ENCODE measurements at regions not wholly inside any gene's neighbourhood (a gene's known extent, or its start where the extent isn't known, plus 50 kb on each side); places are given as distances from the start of the nearest gene placed in this dataset.
A peak's percentile ranks its signal among the peaks of the same experiment; 100 is the strongest.

DNA sequence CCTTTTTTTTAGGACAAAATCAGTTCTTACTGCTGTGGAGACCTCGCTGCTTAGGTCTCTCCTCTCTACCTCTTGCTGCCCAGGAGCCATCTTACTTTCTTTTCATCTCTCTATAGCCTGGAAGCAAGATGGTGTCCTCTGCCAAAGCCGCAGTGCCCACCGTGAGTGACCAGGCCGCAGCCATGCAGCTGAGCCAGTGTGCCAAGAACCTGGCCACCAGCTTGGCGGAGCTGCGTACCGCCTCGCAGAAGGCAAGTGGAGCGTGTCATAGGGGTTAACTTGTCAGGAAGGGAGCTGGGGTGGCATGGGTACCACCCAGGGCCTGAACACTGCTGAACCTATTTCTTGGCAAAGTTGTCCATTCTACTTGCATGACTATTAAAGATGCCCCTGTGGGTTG lies 320.3 kb upstream of the TPM1 start:
- no peak for DNase-seq

- no peak for DNase-seq
These were observed 316.1 kb upstream of the TPM1 start for GRCh38 chr15:62726461-62726860.

DNA sequence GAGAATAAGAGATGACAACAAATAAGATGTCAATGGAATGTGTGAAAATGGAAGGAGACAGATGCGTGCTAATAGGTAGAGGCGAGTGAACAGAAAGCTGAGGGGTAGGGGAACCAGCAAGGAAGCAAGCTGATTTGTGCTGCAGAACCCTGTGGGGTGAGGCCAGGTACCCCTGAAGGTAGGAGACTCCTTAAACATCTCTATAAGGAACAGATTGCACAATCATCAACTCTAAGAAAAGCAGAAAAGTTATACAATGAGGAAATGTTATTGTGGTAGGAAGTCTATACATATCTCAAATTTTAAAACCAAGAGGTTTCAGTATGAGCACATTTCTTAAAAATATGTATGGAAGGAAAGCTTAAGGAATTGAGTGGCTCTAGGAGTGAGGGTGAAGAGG lies 315.0 kb upstream of the TPM1 start:
- no peak for DNase-seq

DNA sequence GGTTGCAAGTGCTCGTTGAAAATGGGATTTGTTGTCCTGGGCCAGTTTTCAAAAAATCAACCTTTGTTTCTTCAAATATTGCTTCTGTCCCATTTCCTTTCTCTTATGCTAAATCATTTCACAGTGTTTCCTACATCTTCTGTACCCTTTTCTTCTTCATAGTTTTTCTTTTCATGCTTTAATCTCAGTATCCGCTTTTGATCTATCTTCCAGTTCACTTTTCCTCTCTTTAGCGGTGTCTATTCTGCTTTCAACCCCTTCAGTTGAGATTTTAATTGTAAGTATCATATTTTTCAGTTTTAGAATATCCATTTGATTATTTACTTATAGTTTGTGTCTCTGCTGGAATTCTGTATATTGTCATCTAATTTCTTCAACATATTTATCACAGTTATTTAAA lies 311.7 kb upstream of the TPM1 start:
- no peak for DNase-seq

- DNase-seq: no peak
These were observed 310.5 kb upstream of the TPM1 start for GRCh38 chr15:62732078-62732477.

GRCh38 chr15:62734706-62735105 lies 307.8 kb upstream of the TPM1 start:
- DNase-seq: no peak

DNA sequence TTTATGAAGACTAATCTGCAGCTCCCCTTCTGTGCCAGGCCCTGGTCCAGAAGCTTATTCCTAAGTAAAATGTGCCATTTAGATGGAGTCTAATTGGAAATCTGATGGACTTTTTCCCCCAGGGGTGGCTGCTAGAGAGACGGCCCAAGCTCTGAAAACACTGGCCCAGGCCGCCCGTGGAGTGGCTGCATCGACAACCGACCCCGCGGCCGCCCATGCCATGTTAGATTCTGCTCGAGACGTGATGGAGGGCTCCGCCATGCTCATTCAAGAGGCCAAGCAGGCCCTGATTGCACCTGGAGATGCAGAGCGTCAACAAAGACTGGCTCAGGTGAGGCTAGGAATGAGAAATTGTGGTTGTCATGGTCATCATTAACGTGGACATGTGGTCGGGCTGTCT lies 305.8 kb upstream of the TPM1 start:
- DNase-seq: no peak

GRCh38 chr15:62737551-62737950 lies 305.0 kb upstream of the TPM1 start:
- DNase-seq: no peak

DNA sequence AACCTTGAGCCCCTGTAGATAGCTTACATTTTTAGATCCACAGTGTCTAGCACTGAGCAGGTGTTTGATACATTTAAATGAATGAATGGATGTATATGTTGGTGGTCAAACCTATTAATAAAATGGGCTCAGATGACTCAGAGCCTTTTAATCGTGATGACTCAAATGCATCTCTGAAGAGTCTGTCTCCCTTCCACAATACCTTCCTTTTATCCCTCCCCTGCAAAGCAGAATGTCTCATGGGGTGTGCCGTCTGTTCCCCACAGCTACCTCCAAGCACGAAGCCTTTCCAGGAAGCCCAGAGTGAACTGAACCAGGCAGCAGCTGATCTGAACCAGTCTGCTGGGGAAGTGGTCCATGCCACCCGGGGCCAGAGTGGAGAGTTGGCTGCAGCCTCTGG lies 303.5 kb upstream of the TPM1 start:
- no peak for DNase-seq

DNA sequence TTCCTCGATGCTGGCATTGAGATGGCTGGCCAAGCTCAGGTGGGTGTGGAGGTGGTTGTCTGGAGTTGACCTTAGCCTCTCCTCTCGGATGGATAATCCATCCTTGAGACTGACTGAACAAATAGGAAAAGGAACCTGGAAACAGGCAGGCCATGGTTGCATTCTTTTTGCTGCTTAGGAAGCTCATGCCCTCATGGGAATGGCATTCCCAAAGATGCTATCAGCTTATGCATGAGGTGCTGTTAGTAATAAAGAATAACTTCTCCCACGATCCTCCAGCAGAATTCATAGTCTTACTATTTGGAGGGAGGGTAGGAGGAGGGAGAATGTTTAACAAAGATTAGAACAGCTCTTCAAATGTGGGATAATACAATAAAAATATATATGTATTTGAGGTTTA lies 303.0 kb upstream of the TPM1 start:
- DNase-seq: no peak

GRCh38 chr15:62740141-62741004 lies 302.2 kb upstream of the TPM1 start:
- DNase-seq: no peak

DNA sequence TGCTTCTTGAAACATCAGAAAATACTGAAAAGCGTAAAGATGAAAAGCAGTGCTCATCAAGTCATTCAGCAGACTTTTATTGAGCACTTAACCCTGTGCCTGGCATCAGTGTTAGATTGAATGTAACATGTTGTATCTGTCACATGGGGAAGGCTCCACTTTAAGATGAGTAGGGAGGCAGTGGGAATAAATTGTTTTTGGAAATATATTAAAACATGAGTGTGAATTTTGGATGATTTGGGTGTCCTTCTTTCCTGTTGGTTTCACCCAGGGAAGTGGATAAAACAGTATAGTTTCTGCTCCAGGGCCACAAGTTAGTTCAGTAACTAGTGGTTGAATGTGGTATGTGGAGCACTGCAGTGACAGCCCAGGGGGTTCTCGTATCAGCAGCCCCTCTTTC lies 301.4 kb upstream of the TPM1 start:
- DNase-seq: no peak

GRCh38 chr15:62742409-62743171 lies 300.0 kb upstream of the TPM1 start:
- DNase-seq: peak; percentile 42

GRCh38 chr15:62745621-62746225 lies 296.8 kb upstream of the TPM1 start:
- no peak for DNase-seq

DNA sequence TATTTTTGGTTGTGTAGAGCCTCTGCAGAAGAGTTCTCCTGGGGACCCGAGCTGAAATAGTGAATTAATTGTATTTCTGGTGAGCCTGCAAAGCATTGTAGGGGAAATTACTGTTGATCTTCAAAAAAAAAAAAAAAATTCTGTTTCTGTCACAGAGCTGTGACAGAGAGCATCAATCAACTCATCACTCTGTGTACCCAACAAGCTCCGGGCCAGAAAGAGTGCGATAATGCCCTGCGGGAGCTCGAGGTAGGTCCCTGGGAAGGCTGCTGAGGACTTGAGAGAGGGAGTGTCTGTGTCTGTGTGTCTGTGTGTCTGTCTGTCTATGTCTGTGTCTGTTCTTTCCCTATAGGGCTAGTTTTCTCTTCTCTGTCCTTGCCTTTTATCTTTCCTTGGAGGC lies 294.4 kb upstream of the TPM1 start:
- DNase-seq: no peak

DNA sequence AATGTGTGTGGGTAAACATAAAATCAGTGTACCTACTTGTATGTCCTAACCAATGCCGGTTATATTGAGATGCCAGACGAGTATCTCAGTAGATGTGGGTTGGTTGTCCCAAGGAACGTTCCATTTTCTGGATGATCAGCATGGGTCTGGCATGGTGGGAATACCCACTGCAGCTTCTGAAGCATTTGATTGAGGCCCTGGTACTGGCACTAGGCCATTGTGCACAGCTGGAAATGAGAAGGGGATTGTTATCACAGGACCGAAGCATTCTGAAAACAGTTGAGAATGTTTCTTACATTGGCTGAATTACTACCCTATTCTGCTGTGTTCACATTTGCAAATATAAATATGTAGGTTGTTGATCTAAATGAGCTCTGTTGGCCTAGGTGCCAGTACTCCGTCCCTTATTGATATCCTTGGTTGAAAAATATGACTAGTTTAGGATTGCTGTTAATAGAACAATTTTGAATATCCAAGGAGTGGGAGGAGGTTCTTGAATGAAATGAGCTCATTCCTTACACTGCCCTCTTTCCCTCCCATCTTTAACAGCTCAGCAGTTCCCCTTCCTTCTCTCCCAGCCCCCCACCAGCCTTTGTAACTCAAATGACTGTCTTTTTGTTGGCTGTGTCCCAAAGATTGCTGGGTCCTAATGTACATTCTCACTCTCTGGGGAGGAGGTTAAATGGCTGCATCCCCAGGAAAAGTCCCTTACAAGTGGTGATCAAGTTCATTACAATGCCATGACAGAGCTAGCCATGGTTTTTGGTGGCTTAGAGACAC lies 293.3 kb upstream of the TPM1 start:
- no peak for DNase-seq

DNA sequence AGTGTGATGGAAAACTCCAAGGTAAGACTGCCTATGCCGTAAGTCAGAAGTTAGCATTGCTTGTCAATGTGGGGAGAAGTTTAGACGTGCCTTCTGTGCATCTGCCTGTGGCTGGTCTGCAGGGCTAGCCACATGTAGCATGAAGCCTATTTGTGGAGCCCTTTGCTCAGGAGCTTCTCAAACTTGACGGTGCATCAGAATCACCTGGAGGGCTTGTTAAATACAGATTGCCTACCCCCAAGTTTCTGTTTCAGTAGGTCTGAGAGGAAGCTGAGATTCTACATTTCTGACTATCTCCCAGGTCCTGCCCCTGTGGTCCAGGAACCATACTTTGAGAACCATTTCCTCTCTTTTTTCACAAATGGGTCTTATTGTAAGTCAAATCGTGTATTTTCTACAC lies 292.1 kb upstream of the TPM1 start:
- no peak for DNase-seq

DNA sequence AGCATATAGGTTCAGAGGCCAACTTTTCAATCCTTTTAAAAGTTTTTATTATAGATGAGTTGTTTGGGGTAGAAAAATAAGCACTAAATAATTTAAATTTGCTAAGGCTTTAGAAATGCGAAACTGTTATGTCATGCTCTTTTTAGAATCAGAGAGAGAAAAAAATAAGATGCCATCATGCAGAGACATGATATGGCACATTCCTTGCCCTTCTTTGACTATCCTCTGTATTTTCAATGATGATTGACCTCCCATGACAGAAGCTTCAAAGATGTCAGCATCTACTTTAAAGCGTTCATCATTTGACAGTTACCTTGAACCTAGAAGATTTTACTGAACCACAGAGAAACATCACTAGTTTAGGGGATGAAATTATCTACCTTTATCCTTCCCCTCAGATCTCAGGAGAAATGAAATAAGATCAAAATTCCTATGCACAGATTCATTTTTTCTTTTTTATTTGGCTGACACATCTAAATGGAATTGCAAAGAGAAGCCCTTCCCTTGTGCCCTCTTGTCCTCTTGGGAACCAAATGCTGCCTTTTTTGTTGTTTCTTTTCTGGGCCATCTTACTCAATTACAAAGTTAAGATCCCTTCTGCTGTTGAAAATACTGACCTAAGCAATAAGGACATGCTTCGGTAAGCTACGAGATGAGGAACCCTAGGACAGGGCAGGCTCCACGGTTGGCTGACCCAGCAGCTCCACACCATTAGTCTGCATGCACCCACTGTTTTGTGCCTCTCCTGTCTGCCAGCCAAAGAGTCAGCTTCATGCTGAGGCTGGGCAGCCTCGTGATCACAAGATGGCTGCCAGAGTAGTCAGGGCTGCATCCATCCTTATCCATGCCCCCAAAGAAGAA lies 289.7 kb upstream of the TPM1 start:
- no peak for DNase-seq

- no peak for DNase-seq
These were observed 288.9 kb upstream of the TPM1 start for GRCh38 chr15:62753518-62754221.

GRCh38 chr15:62756326-62756994 lies 286.1 kb upstream of the TPM1 start:
- no peak for DNase-seq

DNA sequence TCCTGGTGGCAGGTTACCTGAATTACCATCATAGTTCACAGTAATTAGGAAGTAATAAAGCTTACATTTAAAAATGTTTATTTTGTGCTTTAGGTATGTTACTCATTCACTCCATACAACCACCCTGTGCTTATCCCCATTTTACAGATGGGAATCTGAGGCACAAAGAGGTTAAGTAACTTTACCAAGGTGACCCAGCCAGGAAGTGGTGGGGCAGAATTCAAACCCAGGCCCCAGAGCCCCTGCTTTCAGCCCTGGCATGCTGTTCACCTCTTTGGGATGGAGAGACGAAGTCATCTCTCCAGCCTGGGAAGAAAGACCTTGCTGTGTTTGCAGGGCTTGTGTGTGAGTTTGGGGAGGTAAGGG lies 285.6 kb upstream of the TPM1 start:
- DNase-seq: no peak
